Prostate gland (tissue), 2 donors: ENCODE measurements at regions not wholly inside any gene's neighbourhood (a gene's known extent, or its start where the extent isn't known, plus 50 kb on each side); places are given as distances from the start of the nearest gene placed in this dataset.

ENCODE experiments used
- DNase-seq: peaks from one replicate; pipeline ENCODE4 v3.0.0-alpha.2; 2019; ENCODE audit warnings: low spot score
- H3K27ac ChIP-seq, 2 donors: fragments of 200-600 bp; sonication (generic); 2 replicates each; pipeline ENCODE4 v1.5.1; 2017 to 2019
- H3K27me3 ChIP-seq: fragments of 200-600 bp; sonication (generic); replicated peaks from 2 replicates; pipeline ENCODE4 v1.5.1; 2019; ENCODE audit not compliant: insufficient read depth
- H3K36me3 ChIP-seq, 2 donors: fragments of 200-600 bp; sonication (generic); 1 replicate in 1 of 2; 2 replicates in 1 of 2; pipeline versions ENCODE4 v1.5.1 to v1.8.1; 2017 to 2019
- H3K4me1 ChIP-seq: fragments of 200-600 bp; sonication (generic); replicated peaks from 2 replicates; pipeline ENCODE4 v1.5.1; 2019
- H3K4me3 ChIP-seq, 2 donors: fragments of 200-600 bp; sonication (generic); 2 replicates each; pipeline ENCODE4 v1.5.1; 2017 to 2019
- H3K9me3 ChIP-seq: fragments of 200-600 bp; sonication (generic); 2 replicates; pipeline ENCODE4 v1.5.1; 2017
- CTCF ChIP-seq, 4 experiments: fragments of 200-600 bp in 2 of 4; fragments of 450-650 bp in 2 of 4; sonication (generic) in 2 of 4; IDR thresholded peaks; 1 replicate in 3 of 4; 2 replicates in 1 of 4; pipeline ENCODE4 v1.5.1; 2016 to 2019; ENCODE audit warnings: antibody characterized with exemption in 4 of 4, mild to moderate bottlenecking in 2 of 4, moderate library complexity in 2 of 4
- POLR2A ChIP-seq: fragments of 450-650 bp; IDR thresholded peaks from one replicate; pipeline ENCODE4 v1.6.1; 2016; ENCODE audit warnings: antibody characterized with exemption, mild to moderate bottlenecking
- POLR2AphosphoS5 ChIP-seq: sonication (generic); formaldehyde crosslinking; IDR thresholded peaks from one replicate; pipeline ENCODE4 v1.6.1; 2017; ENCODE audit warnings: antibody characterized with exemption
- WGBS: methylation state at CpG from one replicate; pipeline ENCODE4 v1.1.5; 2018; 5-methylcytosine and 5-hydroxymethylcytosine counted together
- intact Hi-C: fragments of 100-400 bp; cut with DNase I; formaldehyde crosslinking; loops from one replicate; pipeline ENCODE4 v1.14.2; 2022

DNA sequence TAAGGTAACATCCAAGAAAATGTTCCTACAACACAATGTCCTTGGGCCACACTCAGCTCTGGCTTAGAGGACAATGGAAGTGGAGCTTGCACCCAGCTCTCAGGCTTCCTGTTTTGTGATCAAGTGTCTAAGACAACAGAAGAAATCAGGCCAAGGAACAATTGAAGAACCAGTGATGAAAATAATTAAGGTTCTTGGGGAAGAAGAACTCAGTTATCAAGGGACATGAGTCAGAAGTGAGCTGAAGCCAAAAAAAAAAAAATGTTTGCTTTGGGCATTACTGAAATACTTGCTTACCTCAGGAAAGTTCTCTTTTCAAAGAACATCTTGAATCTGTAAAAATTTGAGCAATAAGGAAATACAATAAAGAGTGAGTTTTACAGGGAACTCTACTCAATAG lies 299.0 kb downstream of the FBXO15 start:
- Histone ChIP-seq H3K4me1 (no peaks in the 10 kb centered on the region), H3K4me3 (no peak overlapping the region), H3K27me3 (no peaks in the 10 kb centered on the region), H3K36me3 (no peaks in the 10 kb centered on the region), H3K27ac (no peak overlapping the region), H3K9me3 (no peaks in the 10 kb centered on the region)
- no peak for DNase-seq
- intact Hi-C loops, result no loop called here
- TF ChIP-seq POLR2A (no peak), POLR2AphosphoS5 (no peak), CTCF (IDR thresholded peaks at IDR 0.05) (no peak)

DNA sequence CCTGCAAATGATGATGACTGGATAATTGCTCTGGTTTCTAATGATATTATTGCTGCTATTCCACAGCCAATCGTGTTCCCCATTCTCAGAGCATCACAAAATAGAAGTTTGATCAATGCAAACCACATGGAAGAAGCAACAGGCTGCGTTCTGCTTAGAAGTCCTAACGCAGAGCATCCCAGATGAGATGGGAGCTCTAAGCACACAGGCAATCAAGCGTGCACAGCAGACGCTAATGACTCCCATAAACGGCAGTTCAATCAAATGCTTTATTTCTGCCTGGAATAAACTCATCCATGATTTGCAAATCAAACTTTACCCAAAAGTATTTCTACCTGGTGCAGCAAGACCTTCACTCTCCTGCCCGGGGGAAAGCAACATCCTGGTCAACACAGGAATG lies 304.2 kb downstream of the FBXO15 start:
- 51% methylated on average over 7 of the region's 7 CpGs for WGBS
- no peaks in the 10 kb centered on the region for H3K27me3 ChIP-seq
- no peaks in the 10 kb centered on the region for H3K9me3 ChIP-seq
- TF ChIP-seq POLR2AphosphoS5, result no peak
- no peak for TF ChIP-seq CTCF (IDR thresholded peaks at IDR 0.05)
- TF ChIP-seq POLR2A, result no peak
- H3K36me3 ChIP-seq, result no peaks in the 10 kb centered on the region
- intact Hi-C loops, result loop anchor here (5.0 kb wide), 1 partner anchor 1081 kb away; no protein-coding TSS in a partner anchor
- no peak overlapping the region for H3K4me3 ChIP-seq
- H3K27ac ChIP-seq, result no peak overlapping the region
- no peak for DNase-seq
- no peaks in the 10 kb centered on the region for H3K4me1 ChIP-seq

GRCh38 chr18:73842795-73843394 lies 304.7 kb downstream of the FBXO15 start:
- H3K27me3 ChIP-seq, result no peaks in the 10 kb centered on the region
- peak; percentile 35 for DNase-seq
- TF ChIP-seq CTCF (IDR thresholded peaks at IDR 0.05) (peak; percentile 70 to 89 (median 78)), POLR2A (no peak), POLR2AphosphoS5 (no peak)
- 7% methylated on average over 10 of the region's 10 CpGs for WGBS
- intact Hi-C loops, result loop anchor here (5.0 kb wide), 1 partner anchor 1081 kb away; no protein-coding TSS in a partner anchor
- H3K36me3 ChIP-seq, result no peaks in the 10 kb centered on the region
- no peaks in the 10 kb centered on the region for H3K9me3 ChIP-seq
- H3K4me1 ChIP-seq, result no peaks in the 10 kb centered on the region
- H3K27ac ChIP-seq, result no peak overlapping the region
- H3K4me3 ChIP-seq, result no peak overlapping the region

- Histone ChIP-seq H3K27me3 (no peaks in the 10 kb centered on the region), H3K36me3 (no peaks in the 10 kb centered on the region), H3K4me3 (no peak overlapping the region), H3K9me3 (no peaks in the 10 kb centered on the region), H3K27ac (no peak overlapping the region), H3K4me1 (no peaks in the 10 kb centered on the region)
- TF ChIP-seq POLR2AphosphoS5, result no peak
- no peak for TF ChIP-seq CTCF (IDR thresholded peaks at IDR 0.05)
- TF ChIP-seq POLR2A, result no peak
- 81% methylated on average over 1 of the region's 1 CpG for WGBS
- DNase-seq, result no peak
- intact Hi-C loops, result loop anchor here (5.0 kb wide), 1 partner anchor 1079 kb away; no protein-coding TSS in a partner anchor
Observed at GRCh38 chr18:73841661-73842060, 306.0 kb downstream of the FBXO15 start.

DNA sequence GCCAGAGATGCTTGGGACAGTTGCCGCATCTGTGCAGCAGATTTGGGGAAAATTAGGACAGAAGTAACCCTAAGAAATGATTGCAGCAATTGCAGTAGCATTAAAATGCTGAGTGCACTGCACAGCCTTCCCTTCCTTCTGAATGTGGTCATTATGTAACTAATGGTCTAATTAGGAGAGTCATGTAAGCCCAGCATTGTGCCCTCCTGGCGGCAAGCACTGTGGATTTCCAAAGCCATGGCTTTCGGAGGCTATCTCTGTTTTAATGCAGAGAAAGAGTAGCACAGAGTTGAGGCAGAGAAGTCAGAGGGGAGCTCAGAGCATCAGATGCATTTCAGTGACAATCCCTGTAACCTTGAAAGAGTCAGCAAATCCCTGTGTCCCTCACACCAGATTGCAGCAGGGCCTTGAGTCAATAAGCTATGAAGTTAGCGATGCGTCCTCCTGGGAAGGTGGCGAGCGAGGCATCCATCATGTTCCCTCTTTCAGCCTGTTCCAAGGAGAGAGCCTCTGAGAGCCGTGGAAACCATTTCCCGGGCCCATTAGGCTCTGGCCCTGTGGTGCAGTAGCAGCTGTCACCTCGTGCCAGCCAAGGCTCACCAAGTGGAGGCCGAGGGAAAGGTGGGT lies 307.2 kb downstream of the FBXO15 start:
- TF ChIP-seq POLR2A (no peak), POLR2AphosphoS5 (no peak), CTCF (IDR thresholded peaks at IDR 0.05) (no peak)
- H3K9me3 ChIP-seq, result no peaks in the 10 kb centered on the region
- no peaks in the 10 kb centered on the region for H3K27me3 ChIP-seq
- H3K27ac ChIP-seq, result no peak overlapping the region
- H3K4me1 ChIP-seq, result no peaks in the 10 kb centered on the region
- intact Hi-C loops, result loop anchor here (5.0 kb wide), 1 partner anchor 1078 kb away; no protein-coding TSS in a partner anchor
- H3K36me3 ChIP-seq, result no peaks in the 10 kb centered on the region
- H3K4me3 ChIP-seq, result no peak overlapping the region
- DNase-seq, result no peak
- 95% methylated on average over 11 of the region's 11 CpGs for WGBS
